AG10803 (cell line): ENCODE measurements at regions not wholly inside any gene's neighbourhood (a gene's known extent, or its start where the extent isn't known, plus 50 kb on each side); places are given as distances from the start of the nearest gene placed in this dataset.

Experiments
- DNase-seq: peaks from one replicate; pipeline ENCODE4 v3.0.0; 2010; ENCODE audit warnings: low read depth
- H3K4me3 ChIP-seq: 2 replicates; pipeline ENCODE4 v1.5.1; 2011; ENCODE audit warnings: mild to moderate bottlenecking, low read length, control low read depth
- CTCF ChIP-seq: conservative IDR thresholded peaks from 2 replicates; pipeline ENCODE4 v1.5.1; 2011; ENCODE audit warnings: mild to moderate bottlenecking, low read length, control low read depth, inconsistent platforms

GRCh38 chr3:4897765-4898453 is 81.3 kb upstream of the BHLHE40 start:
- TF ChIP-seq CTCF, result no peak
- peak; percentile 36 for DNase-seq
- H3K4me3 ChIP-seq, result no peak overlapping the region

GRCh38 chr3:4898454-4899313 is 80.6 kb upstream of the BHLHE40 start:
- peak; percentile 5 for DNase-seq
- no peak overlapping the region for H3K4me3 ChIP-seq
- no peak for TF ChIP-seq CTCF

GRCh38 chr3:4899710-4900109 is 79.5 kb upstream of the BHLHE40 start:
- DNase-seq, result no peak
- no peak overlapping the region for H3K4me3 ChIP-seq
- no peak for TF ChIP-seq CTCF

GRCh38 chr3:4900298-4900697 is 78.9 kb upstream of the BHLHE40 start:
- DNase-seq, result no peak
- no peak for TF ChIP-seq CTCF

GRCh38 chr3:4904811-4905695 is 74.2 kb upstream of the BHLHE40 start:
- DNase-seq, result peak; percentile 64
- TF ChIP-seq CTCF, result no peak
- no peak overlapping the region for H3K4me3 ChIP-seq

More at GRCh38 chr3:4900298-4900697, 78.9 kb upstream of the BHLHE40 start:
- H3K4me3 ChIP-seq, result no peak overlapping the region

- no peak for DNase-seq
- no peak for TF ChIP-seq CTCF
- H3K4me3 ChIP-seq, result no peak overlapping the region
These were observed 73.1 kb upstream of the BHLHE40 start for GRCh38 chr3:4906107-4906621.
